Left forelimb (tissue), 1 donor: ENCODE measurements at regions not wholly inside any gene's neighbourhood (a gene's known extent, or its start where the extent isn't known, plus 50 kb on each side); places are given as distances from the start of the nearest gene placed in this dataset.

Experiments used
- DNase-seq: peaks from one replicate; pipeline ENCODE4 v3.0.0-alpha.2; 2018; ENCODE audit warnings: low spot score

DNA sequence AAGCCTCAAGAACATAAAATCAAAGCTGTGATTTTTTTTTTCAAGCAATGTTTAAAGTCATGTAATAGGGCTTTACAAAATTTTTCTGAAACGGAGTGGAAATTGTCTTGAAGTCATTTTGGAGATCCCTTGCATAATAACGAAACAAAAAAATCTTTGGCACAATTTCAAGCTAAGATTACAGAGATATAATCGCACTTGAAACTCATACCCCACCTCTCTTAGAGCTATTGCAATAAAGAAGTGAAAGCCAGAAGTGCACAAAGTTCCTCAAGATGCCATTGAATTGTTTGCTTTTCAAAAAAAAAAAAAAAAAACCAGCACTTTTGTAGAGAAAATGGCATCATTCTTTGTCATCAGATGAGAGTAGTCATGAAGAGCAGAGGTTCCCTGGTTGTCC, 152.3 kb downstream of the PAX3 start:
- no peak for DNase-seq

DNA sequence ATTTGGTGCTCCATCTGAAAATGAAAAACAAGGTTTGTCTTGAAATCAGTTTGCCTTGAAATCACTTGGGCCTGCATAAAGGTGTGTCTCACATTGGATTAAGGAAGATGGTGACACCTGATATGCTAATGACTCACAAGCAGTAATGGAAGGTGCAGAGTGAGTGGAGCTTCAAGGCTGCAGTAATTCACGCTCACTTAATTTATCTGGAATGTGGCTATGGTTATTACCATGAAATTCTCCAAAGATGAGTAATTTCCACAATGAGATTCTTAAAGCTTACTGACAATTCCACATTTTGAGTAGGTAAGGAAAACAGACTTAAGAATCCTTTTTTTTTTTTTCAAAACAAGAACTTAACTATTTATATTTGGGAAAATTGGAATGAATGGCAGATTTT, 156.8 kb downstream of the PAX3 start:
- DNase-seq = no peak

GRCh38 chr2:222136106-222136630, 162.6 kb downstream of the PAX3 start:
- no peak for DNase-seq

GRCh38 chr2:222134654-222135053, 164.1 kb downstream of the PAX3 start:
- DNase-seq = no peak

DNA sequence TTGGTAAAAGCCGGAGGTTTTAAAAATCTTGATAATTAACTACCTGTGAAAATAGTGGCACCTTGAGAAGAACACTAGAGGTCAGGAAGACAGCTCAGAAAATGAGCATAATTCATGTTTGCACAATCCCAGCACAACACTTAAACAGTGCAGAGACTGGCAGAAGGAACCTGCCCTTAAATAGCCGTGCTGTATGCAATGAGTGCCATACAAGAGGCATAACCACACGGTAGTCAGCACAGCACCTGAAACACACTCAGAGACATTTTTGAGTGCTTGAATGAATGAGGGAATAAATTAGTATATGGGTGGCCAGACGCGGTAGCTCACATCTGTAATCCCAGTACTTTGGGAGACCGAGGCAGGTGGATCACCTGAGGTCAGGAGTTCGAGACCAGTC, 164.9 kb downstream of the PAX3 start:
- no peak for DNase-seq

DNA sequence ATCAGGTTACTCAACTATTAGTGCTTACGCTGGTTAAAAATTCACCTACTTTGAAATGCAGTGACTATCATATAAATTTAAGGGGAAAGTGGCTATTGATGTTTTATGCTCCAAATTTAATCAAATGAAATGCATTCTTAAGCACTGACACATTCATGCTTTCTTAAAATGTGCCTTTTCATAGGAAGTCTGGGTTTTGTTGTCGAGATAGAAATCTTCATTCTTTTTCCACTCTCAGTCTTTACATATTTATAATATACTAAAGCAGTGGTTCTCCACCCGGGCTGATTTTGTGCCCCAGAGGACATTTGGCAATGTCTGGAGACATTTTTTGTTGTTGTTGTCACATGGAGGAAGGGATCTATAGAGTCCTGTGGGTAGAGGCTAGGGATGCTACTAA, 167.9 kb downstream of the PAX3 start:
- no peak for DNase-seq

DNA sequence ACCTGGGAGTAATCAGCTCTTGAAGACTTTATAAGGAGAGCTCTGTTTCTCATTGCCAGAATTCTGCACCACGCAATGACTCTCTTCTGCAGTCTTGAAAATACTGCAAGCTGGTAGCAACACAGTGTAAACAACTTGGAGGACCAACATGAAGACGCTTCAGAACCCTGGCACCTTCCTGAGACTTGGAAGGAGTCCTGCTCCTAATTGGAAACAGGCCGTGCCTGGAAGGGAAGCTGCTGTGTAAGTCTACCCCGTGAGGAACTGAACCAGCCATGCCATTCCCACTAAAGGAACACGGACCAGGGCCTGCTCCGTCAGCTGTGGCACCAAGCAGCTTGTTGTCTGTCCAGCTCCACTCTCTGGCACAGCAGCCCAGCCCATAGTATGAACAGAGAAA, 171.1 kb downstream of the PAX3 start:
- DNase-seq = no peak

- no peak for DNase-seq
Observed at GRCh38 chr2:222120933-222121332, 177.9 kb downstream of the PAX3 start.

DNA sequence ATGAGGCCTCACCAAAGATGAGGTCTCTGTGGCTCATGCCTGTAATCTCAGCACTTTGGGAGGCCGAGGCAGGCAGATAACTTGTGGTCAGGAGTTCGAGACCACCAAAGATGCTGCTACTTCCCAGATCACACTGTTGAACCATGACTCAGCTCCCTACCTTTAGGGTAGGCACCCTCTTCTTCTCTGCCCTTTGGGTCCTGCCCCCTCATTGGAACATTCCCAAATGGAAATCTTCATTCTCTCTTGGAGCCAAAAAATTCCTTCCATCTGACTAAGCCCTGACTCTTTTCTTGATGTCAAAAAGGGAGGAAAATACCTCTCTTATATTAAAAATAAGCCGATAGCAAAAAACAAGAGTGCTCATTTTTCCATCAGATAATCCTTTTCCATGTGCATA, 183.5 kb downstream of the PAX3 start:
- no peak for DNase-seq

DNA sequence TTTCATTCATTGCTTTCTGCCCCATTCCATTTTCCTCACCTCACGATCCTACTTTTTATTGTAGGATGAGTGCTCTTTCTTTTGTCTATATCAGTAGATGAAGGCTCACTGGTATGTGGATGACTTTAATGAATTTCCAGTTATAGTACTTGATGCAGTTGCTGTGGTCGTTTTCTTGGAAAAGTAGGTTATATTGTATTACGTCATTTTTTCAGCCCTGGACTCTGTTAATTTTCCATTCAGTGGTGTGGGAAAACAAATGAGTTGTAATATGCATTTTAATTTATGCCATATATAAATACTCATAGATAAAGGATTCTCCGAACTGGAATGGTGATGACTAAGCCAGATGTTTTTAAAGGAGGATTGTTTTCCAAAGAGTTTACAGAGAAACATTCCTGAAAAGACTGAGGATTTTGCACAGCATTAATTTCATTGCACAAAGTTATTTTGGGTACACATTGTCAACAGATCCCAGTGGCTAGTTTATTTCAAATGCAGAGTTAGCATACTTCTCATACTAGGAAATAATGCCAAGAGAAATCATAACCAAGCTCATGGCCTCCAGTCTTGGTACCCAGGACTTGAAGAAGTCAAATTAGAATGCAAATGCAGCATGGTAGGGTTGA, 189.7 kb downstream of the PAX3 start:
- no peak for DNase-seq

DNA sequence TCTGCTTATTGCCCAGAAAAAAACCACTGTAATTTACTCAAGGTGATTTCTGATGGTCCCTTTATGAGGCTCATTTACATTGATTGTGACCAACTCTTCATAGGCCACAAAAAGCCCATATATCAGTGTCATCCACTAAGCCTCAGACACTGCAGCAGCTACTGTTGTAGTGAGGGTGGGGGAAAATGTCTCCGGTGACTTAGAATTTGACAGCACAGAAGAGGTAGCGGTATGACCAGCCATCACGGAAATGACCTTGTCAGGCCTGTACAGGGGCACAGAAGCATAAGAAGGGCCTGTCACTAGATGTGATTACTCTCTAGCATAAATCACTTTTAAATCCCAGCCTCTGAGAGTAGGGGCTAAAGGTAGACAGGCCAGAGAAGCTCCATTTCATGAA, 190.3 kb downstream of the PAX3 start:
- no peak for DNase-seq

- DNase-seq = no peak
Observed at GRCh38 chr2:222105046-222105445, 193.8 kb downstream of the PAX3 start.

- no peak for DNase-seq
Observed at GRCh38 chr2:222102575-222103349, 196.0 kb downstream of the PAX3 start.

- DNase-seq = no peak
Observed at GRCh38 chr2:222100704-222101699, 197.8 kb downstream of the PAX3 start.

GRCh38 chr2:222088561-222088960, 210.2 kb downstream of the PAX3 start:
- DNase-seq = no peak

- no peak for DNase-seq
Observed at GRCh38 chr2:222087998-222088397, 210.8 kb downstream of the PAX3 start.

- DNase-seq = no peak
Observed at GRCh38 chr2:222082201-222082600, 216.6 kb downstream of the PAX3 start.

DNA sequence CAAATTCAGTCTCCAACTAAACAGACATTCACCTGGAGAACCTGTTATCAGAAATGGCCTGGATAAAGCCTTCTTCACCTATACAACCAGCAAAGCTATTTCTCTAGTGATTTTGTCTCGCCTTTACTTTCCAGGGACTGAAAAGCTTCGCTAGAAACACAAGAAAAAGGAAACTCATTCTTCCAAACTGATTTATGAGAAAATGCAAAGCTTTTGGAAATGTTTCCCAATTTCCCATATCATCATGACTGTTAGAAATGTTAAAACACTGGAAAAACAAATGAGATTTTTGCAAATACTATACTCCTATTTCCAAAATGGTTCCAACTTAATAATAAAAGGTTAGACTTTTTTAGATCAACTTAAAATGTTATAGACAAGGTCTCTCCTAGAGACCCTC, 218.7 kb downstream of the PAX3 start:
- DNase-seq = no peak

GRCh38 chr2:222076973-222077690, 221.7 kb downstream of the PAX3 start:
- no peak for DNase-seq

- no peak for DNase-seq
Observed at GRCh38 chr2:222074674-222075073, 224.1 kb downstream of the PAX3 start.

- DNase-seq = no peak
Observed at GRCh38 chr2:222071911-222072310, 226.9 kb downstream of the PAX3 start.

DNA sequence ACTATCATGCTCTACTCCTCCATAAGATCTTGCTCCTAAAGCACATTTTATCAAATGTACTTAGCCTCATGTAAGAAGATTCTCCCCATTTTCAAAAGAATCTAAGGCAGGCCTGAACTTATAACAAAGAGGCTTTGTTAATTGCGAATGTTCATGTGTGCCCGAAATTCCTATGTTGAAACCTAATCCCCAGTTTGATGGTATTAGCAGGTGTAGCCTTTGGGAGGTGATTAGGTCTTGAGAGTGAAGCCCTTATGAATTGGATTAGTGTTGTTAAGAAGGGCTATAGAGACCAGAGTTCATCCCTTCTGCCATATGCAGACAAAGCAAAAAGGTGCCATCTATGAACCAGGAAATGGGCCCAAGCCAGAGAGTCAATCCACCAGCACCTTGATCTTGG, 234.5 kb downstream of the PAX3 start:
- DNase-seq = no peak
